ENCODE measurements at regions not wholly inside any gene's neighbourhood (a gene's known extent, or its start where the extent isn't known, plus 50 kb on each side); places are given as distances from the start of the nearest gene placed in this dataset.

DNA sequence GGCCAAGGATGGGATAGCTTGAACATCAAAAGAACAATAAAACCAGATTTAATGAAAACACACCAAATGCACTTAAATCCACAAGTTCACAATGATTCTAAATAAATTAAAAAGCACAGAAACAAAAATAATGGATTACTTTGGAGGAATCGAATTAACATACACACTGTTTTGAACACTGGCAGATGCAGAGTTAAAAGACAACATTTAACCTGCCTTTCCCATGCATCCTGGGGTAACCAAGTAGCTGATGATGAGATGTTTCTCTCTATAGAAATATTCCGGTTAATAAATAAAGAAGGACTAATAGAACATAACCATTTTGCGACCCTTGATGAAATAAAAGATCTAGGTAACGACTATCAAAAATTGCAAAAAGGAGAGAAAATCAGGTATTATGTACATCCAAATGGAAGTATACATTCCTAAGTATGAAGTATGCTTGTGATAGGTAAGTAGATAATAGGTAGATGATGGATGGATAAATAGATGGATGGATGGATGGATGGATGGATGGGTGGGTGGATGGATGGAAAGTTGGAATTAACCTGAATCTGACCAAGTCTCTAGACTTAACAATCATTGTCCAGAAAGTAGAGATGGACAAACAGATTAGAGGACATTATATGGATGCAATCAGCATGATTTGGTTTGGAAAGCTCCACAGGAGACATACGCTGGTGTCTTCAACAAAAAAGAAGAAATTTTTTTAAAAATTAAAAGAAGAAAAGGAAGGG, 57.4 kb upstream of the MYCN start:
- POLR2A ChIA-PET = no interaction called here
- CTCF ChIA-PET = interaction anchor here (1.1 kb wide), 1 partner anchor 730 kb away, joined by 4 read pairs; no protein-coding TSS in a partner anchor
- TF ChIP-seq, protein P1, sequence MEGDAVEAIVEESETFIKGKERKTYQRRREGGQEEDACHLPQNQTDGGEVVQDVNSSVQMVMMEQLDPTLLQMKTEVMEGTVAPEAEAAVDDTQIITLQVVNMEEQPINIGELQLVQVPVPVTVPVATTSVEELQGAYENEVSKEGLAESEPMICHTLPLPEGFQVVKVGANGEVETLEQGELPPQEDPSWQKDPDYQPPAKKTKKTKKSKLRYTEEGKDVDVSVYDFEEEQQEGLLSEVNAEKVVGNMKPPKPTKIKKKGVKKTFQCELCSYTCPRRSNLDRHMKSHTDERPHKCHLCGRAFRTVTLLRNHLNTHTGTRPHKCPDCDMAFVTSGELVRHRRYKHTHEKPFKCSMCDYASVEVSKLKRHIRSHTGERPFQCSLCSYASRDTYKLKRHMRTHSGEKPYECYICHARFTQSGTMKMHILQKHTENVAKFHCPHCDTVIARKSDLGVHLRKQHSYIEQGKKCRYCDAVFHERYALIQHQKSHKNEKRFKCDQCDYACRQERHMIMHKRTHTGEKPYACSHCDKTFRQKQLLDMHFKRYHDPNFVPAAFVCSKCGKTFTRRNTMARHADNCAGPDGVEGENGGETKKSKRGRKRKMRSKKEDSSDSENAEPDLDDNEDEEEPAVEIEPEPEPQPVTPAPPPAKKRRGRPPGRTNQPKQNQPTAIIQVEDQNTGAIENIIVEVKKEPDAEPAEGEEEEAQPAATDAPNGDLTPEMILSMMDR (IDR thresholded peaks at IDR 0.05; ENCODE audit: insufficient read depth in 1 of 2, low read depth in 1 of 2, low read length in 1 of 2, severe bottlenecking in 1 of 2, unreplicated experiment in 1 of 2) = no peak
- DNase-seq = no peak
- Histone ChIP-seq H3K36me3 (ENCODE audit: control insufficient read depth, insufficient read depth, low read length) (no peaks in the 10 kb centered on the region), H3K4me1 (no peaks in the 10 kb centered on the region), H3K9me3 (no peaks in the 10 kb centered on the region; the same call in 1 of the 2 replicates), H3K27me3 (replicated peaks; ENCODE audit: control insufficient read depth, insufficient read depth, low read length) (no peaks in the 10 kb centered on the region), H3K4me3 (ENCODE audit: low read depth, low read length) (no peak overlapping the region)
- no peak overlapping the region for H3K4me3 Mint-ChIP-seq (ENCODE audit: unreplicated experiment)
- no peaks in the 10 kb centered on the region for H3K27me3 Mint-ChIP-seq (ENCODE audit: insufficient read depth, unreplicated experiment)
- H3K36me3 Mint-ChIP-seq (ENCODE audit: insufficient read depth, unreplicated experiment) = no peaks in the 10 kb centered on the region
- no peaks in the 10 kb centered on the region for H3K9me3 Mint-ChIP-seq (ENCODE audit: unreplicated experiment)
- no peak overlapping the region for H3K27ac Mint-ChIP-seq (ENCODE audit: unreplicated experiment)
- intact Hi-C loops (cut with micrococcal nuclease; ENCODE audit: unreplicated experiment) = no loop called here
- BruUV-seq (replicated peaks) = no TSS peak
- H3K4me1 Mint-ChIP-seq (ENCODE audit: low read depth, unreplicated experiment) = peaks cover 3% of the 10 kb centered on the region

GRCh38 chr2:15883684-15884083, 56.7 kb upstream of the MYCN start:
- POLR2A ChIA-PET = no interaction called here
- no peaks in the 10 kb centered on the region for H3K9me3 Mint-ChIP-seq (ENCODE audit: unreplicated experiment)
- Histone ChIP-seq H3K27me3 (replicated peaks; ENCODE audit: control insufficient read depth, insufficient read depth, low read length) (no peaks in the 10 kb centered on the region), H3K4me1 (peaks cover under 1% of the 10 kb centered on the region; the same call in 1 of the 2 replicates), H3K4me3 (ENCODE audit: low read depth, low read length) (no peak overlapping the region), H3K9me3 (no peaks in the 10 kb centered on the region; the same call in 1 of the 2 replicates), H3K36me3 (ENCODE audit: control insufficient read depth, insufficient read depth, low read length) (no peaks in the 10 kb centered on the region)
- H3K4me1 Mint-ChIP-seq (ENCODE audit: low read depth, unreplicated experiment) = peaks cover 7% of the 10 kb centered on the region
- H3K27ac Mint-ChIP-seq (ENCODE audit: unreplicated experiment) = no peak overlapping the region
- no peak for DNase-seq
- intact Hi-C loops (cut with micrococcal nuclease; ENCODE audit: unreplicated experiment) = no loop called here
- H3K27me3 Mint-ChIP-seq (ENCODE audit: insufficient read depth, unreplicated experiment) = no peaks in the 10 kb centered on the region
- CTCF ChIA-PET = no interaction called here
- no peak overlapping the region for H3K4me3 Mint-ChIP-seq (ENCODE audit: unreplicated experiment)
- no TSS peak for BruUV-seq (replicated peaks)
- TF ChIP-seq, protein P1 (IDR thresholded peaks at IDR 0.05; ENCODE audit: insufficient read depth in 1 of 2, low read depth in 1 of 2, low read length in 1 of 2, severe bottlenecking in 1 of 2, unreplicated experiment in 1 of 2) = no peak
- no peaks in the 10 kb centered on the region for H3K36me3 Mint-ChIP-seq (ENCODE audit: insufficient read depth, unreplicated experiment)

GRCh38 chr2:15884790-15885189, 55.6 kb upstream of the MYCN start:
- Histone ChIP-seq H3K4me1 (peaks cover 6% of the 10 kb centered on the region), H3K27me3 (replicated peaks; ENCODE audit: control insufficient read depth, insufficient read depth, low read length) (no peaks in the 10 kb centered on the region), H3K9me3 (no peaks in the 10 kb centered on the region; the same call in 1 of the 2 replicates), H3K4me3 (ENCODE audit: low read depth, low read length) (no peak overlapping the region), H3K36me3 (ENCODE audit: control insufficient read depth, insufficient read depth, low read length) (no peaks in the 10 kb centered on the region)
- no TSS peak for BruUV-seq (replicated peaks)
- no peaks in the 10 kb centered on the region for H3K9me3 Mint-ChIP-seq (ENCODE audit: unreplicated experiment)
- no peak overlapping the region for H3K27ac Mint-ChIP-seq (ENCODE audit: unreplicated experiment)
- ChIA-PET POLR2A (no interaction called here), CTCF (no interaction called here)
- no peak for DNase-seq
- no peaks in the 10 kb centered on the region for H3K27me3 Mint-ChIP-seq (ENCODE audit: insufficient read depth, unreplicated experiment)
- intact Hi-C loops (cut with micrococcal nuclease; ENCODE audit: unreplicated experiment) = no loop called here
- H3K36me3 Mint-ChIP-seq (ENCODE audit: insufficient read depth, unreplicated experiment) = peaks cover 6% of the 10 kb centered on the region
- peaks cover 17% of the 10 kb centered on the region for H3K4me1 Mint-ChIP-seq (ENCODE audit: low read depth, unreplicated experiment)
- no peak overlapping the region for H3K4me3 Mint-ChIP-seq (ENCODE audit: unreplicated experiment)
- TF ChIP-seq, protein P1 (IDR thresholded peaks at IDR 0.05; ENCODE audit: insufficient read depth in 1 of 2, low read depth in 1 of 2, low read length in 1 of 2, severe bottlenecking in 1 of 2, unreplicated experiment in 1 of 2) = no peak
